Mucosa of descending colon (tissue), 3 donors: ENCODE measurements at regions not wholly inside any gene's neighbourhood (a gene's known extent, or its start where the extent isn't known, plus 50 kb on each side); places are given as distances from the start of the nearest gene placed in this dataset.
"Not testable (repeated sequence)": the region's sequence is repeated elsewhere in the genome, so short reads cannot be mapped to it uniquely, and the experiment has no call there.

Experiments used
- ATAC-seq: fragments of 200-7000 bp; cut with Tn5 transposase; one replicate; pipeline ENCODE4 v1.9.1; 2020; ENCODE audit warnings: mild to moderate bottlenecking, moderate library complexity
- DNase-seq, 3 donors: peaks; one replicate each; pipeline ENCODE4 v3.0.0-alpha.2; 2020
- H3K36me3 ChIP-seq: fragments of 200-600 bp; one replicate; pipeline ENCODE4 v1.8.0; 2021; ENCODE audit warnings: low read depth, mild to moderate bottlenecking
- H3K4me1 ChIP-seq: fragments of 200-600 bp; one replicate; pipeline ENCODE4 v1.8.0; 2021; ENCODE audit warnings: low read depth, mild to moderate bottlenecking
- H3K4me3 ChIP-seq: fragments of 200-600 bp; one replicate; pipeline ENCODE4 v1.8.0; 2021; ENCODE audit warnings: mild to moderate bottlenecking
- H3K9me3 ChIP-seq: fragments of 200-600 bp; one replicate; pipeline ENCODE4 v1.8.0; 2021; ENCODE audit warnings: mild to moderate bottlenecking
- intact Hi-C, 2 donors: fragments of 100-400 bp; cut with DNase I in 1 of 2; cut with micrococcal nuclease in 1 of 2; formaldehyde crosslinking; loops; one replicate each; pipeline versions ENCODE4 v1.11.0 to v1.11.1; 2022; cut with DNase I, micrococcal nuclease
- TF ChIP-seq, protein P1 (sequence below): fragments of 200-600 bp; IDR thresholded peaks from one replicate; pipeline ENCODE4 v1.8.0; 2022; ENCODE audit warnings: antibody characterized with exemption, mild to moderate bottlenecking
- donor health status: DM: no; HTN: no; CAD: no; lungs with moderate emphysema.
- donor health status: DM: no; HTN: no; CAD: no.
- donor health status: DM: no; HTN: yes; CAD: no.

DNA sequence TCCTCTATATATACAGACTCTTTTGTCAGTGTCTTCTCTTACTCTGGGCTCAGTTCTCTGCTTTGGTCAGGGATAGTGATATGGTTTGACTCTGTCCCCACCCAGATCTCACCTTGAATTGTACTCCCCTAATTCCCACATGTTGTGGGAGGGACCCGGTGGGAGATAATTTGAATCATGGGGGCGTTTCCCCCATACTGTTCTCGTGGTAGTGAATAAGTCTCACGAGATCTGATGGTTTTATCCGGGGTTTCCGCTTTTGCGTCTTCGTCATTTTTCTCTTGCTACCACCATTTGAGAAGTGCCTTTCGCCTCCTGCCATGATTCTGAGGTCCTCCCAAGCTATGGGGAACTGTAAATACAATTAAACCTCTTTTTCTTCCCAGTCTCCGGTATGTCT, 144.4 kb downstream of the GLUD2 start:
- intact Hi-C loops, result no loop called here
- H3K36me3 ChIP-seq, result no peaks in the 10 kb centered on the region
- TF ChIP-seq, protein P1, sequence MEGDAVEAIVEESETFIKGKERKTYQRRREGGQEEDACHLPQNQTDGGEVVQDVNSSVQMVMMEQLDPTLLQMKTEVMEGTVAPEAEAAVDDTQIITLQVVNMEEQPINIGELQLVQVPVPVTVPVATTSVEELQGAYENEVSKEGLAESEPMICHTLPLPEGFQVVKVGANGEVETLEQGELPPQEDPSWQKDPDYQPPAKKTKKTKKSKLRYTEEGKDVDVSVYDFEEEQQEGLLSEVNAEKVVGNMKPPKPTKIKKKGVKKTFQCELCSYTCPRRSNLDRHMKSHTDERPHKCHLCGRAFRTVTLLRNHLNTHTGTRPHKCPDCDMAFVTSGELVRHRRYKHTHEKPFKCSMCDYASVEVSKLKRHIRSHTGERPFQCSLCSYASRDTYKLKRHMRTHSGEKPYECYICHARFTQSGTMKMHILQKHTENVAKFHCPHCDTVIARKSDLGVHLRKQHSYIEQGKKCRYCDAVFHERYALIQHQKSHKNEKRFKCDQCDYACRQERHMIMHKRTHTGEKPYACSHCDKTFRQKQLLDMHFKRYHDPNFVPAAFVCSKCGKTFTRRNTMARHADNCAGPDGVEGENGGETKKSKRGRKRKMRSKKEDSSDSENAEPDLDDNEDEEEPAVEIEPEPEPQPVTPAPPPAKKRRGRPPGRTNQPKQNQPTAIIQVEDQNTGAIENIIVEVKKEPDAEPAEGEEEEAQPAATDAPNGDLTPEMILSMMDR, result no peak
- DNase-seq (no peak), ATAC-seq (no peak)
- no peaks in the 10 kb centered on the region for H3K4me1 ChIP-seq
- no peak overlapping the region for H3K4me3 ChIP-seq
- H3K9me3 ChIP-seq, result no peaks in the 10 kb centered on the region

DNA sequence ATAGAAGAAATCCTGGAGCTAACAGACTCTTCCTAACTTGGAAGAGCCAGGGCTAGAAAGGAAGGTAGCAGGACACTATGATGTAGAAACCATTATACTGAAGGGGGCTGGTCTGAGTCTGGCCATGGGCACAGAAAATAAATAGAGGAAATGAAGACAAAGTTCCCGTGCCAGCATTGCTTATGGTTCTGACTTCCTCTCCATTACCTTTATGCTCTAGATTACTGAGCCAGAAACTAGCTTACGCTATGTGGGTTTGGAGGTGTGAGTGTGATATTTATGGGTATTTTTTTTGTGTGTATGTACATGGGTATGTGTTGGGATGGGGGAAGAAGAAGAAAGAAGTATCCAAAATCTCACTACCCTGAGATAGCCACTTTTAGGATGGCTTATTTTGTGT, 148.3 kb downstream of the GLUD2 start:
- intact Hi-C loops, result no loop called here
- ATAC-seq (no peak), DNase-seq (no peak)
- H3K9me3 ChIP-seq, result no peaks in the 10 kb centered on the region
- H3K36me3 ChIP-seq, result no peaks in the 10 kb centered on the region
- H3K4me3 ChIP-seq, result no peak overlapping the region
- TF ChIP-seq, protein P1, result no peak
- H3K4me1 ChIP-seq, result no peaks in the 10 kb centered on the region

DNA sequence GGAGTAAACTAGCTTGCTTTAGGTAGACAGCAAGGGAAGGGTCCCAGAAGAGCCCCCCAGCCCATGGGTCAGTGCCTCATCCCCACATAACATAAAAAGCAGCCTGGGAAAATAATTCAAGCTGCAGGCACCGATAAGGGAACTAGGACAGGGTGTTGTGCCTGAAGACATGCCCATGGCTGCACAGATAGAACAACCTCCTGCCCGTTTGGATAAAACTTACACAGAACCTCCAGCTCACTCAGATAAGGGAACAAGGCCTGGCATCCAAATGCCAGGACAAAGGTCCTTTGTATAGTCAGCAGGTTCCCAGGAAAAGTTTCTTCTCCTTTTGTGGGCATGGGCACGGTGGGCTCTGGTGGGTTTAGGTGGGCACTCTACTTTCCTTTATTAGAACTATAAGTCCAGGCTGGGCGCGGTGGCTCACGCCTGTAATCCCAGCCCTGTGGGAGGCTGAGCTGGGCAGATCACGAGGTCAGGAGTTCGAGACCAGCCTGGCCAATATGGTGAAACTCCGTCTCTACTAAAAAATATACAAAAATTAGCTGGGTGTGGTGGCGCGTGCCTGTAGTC, 149.5 kb downstream of the GLUD2 start:
- H3K4me1 ChIP-seq, H3K4me3 ChIP-seq, ATAC-seq, H3K36me3 ChIP-seq, intact Hi-C loops, DNase-seq, H3K9me3 ChIP-seq: not testable (repeated sequence)

DNA sequence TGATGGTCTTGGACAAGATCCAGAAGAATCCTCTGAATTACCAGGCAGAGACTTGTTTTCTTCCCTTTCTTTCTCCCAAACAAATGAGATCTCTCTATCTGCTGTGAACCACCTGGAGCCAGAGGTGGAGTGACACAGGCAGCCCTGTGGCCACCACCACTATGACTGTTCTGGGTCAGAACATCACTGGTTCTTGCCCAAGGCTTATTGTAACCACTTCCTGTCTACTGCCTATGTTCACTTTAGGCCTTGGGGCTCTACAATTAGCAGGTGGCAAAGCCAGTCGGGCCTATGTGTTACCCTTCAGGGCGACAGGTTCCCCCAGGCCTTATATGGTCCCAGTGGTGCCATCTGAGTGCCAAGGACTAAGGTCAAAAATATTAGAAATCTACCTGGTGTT, 161.2 kb downstream of the GLUD2 start:
- intact Hi-C loops, result no loop called here
- no peak for DNase-seq
- Histone ChIP-seq H3K4me3 (no peak overlapping the region), H3K9me3 (no peaks in the 10 kb centered on the region), H3K36me3 (no peaks in the 10 kb centered on the region), H3K4me1 (no peaks in the 10 kb centered on the region)
- ATAC-seq, result no peak
- TF ChIP-seq, protein P1, result no peak

DNA sequence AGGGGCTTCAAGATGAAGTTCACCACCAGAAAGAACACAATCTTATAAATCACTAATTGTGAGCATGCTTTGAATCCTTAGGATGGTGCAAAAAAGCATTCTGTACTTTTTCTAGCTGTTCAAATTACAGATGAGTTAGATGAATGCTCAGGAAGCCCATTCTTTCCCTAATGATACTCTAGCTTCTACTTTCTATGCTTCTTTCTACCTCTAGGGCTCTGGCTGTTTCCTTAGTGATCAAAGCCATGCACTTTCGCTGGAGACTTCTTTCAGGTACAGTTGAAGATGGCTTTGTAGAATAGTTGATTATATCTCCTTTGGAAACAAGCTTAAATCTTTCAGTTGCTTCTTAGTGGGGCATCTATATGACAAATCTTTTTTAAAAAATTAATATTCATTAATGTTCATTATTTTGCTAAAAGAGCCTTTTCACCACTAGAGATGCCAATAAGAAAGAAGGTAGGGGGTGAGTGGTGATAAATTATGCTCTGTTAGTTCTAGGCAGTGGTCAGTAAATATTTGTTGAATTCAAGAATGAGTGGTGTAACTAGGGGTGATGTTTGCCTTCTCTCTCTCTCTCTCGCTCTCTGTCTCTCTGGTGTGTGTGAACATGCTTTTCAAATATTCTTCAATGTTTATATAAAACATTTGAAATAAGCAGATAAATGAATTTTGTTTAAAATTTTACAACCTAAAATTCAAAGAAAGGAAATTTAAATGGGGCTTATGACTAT, 169.4 kb downstream of the GLUD2 start:
- Histone ChIP-seq H3K4me1 (no peaks in the 10 kb centered on the region), H3K9me3 (no peaks in the 10 kb centered on the region), H3K4me3 (no peak overlapping the region), H3K36me3 (no peaks in the 10 kb centered on the region)
- DNase-seq (no peak), ATAC-seq (no peak)
- TF ChIP-seq, protein P1, result no peak
- intact Hi-C loops, result no loop called here

DNA sequence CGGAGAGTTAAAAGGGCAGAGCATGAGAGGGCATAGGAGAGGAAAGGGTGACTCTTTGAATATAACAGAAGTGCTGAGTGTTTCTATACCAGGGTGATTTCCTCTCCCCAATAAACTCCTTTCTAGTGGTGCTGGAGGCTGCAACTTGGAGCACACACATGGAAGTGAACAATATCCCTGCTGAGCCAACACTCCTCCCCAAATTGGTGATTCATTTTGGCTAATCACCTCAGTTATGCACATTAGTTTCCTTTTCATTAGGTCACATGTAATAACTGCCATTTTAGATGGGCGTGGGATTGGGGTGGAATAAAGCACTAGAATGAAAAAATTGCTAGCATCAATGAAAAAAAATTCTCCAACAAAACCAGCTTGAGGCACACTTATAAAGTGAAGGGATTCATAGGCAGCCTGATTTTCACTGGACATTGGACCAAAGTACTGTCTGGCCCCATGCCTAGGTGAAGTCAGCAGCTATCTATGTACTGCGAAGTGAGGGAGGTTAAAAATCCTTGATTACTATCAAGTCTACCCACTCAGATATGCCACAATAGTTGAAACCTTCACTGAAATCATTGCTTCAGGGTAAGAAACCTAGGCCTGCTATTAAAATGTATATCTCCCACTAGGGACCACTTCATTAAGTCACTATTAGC, 174.0 kb downstream of the GLUD2 start:
- DNase-seq (no peak), ATAC-seq (no peak)
- intact Hi-C loops, result no loop called here
- Histone ChIP-seq H3K36me3 (no peaks in the 10 kb centered on the region), H3K4me3 (no peak overlapping the region), H3K9me3 (no peaks in the 10 kb centered on the region), H3K4me1 (no peaks in the 10 kb centered on the region)
- TF ChIP-seq, protein P1, result no peak
